ENCODE measurements at regions not wholly inside any gene's neighbourhood (a gene's known extent, or its start where the extent isn't known, plus 50 kb on each side); places are given as distances from the start of the nearest gene placed in this dataset.

DNA sequence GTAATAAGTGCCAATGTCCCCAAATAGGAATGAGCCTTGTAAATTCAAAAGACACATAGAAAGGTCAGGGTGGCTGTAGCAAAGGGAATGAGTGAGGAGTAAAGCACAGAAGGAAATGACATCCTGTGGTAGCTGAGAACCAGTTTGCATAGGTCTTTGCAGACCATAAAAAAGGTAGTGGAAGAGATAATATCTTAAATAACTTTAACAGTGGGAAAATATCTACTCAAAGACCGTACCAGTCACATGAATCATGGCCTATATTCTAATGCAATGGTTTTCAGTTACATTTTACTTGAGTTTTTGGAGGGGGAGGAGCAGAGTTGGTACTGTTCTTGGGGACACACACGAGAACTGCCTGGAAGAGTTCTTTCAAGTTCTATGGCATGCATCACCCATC, 297.3 kb upstream of the ADAMTS9 start:
- no peak overlapping the region for H3K4me3 ChIP-seq (replicated peaks in 1 of 2; ENCODE audit: low read depth in 2 of 2, low read length in 2 of 2)
- TF ChIP-seq, protein P1, sequence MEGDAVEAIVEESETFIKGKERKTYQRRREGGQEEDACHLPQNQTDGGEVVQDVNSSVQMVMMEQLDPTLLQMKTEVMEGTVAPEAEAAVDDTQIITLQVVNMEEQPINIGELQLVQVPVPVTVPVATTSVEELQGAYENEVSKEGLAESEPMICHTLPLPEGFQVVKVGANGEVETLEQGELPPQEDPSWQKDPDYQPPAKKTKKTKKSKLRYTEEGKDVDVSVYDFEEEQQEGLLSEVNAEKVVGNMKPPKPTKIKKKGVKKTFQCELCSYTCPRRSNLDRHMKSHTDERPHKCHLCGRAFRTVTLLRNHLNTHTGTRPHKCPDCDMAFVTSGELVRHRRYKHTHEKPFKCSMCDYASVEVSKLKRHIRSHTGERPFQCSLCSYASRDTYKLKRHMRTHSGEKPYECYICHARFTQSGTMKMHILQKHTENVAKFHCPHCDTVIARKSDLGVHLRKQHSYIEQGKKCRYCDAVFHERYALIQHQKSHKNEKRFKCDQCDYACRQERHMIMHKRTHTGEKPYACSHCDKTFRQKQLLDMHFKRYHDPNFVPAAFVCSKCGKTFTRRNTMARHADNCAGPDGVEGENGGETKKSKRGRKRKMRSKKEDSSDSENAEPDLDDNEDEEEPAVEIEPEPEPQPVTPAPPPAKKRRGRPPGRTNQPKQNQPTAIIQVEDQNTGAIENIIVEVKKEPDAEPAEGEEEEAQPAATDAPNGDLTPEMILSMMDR (IDR thresholded peaks at IDR 0.05; ENCODE audit: low read depth, low read length): no peak
- no peak for DNase-seq (ENCODE audit: low read depth in 2 of 2)

DNA sequence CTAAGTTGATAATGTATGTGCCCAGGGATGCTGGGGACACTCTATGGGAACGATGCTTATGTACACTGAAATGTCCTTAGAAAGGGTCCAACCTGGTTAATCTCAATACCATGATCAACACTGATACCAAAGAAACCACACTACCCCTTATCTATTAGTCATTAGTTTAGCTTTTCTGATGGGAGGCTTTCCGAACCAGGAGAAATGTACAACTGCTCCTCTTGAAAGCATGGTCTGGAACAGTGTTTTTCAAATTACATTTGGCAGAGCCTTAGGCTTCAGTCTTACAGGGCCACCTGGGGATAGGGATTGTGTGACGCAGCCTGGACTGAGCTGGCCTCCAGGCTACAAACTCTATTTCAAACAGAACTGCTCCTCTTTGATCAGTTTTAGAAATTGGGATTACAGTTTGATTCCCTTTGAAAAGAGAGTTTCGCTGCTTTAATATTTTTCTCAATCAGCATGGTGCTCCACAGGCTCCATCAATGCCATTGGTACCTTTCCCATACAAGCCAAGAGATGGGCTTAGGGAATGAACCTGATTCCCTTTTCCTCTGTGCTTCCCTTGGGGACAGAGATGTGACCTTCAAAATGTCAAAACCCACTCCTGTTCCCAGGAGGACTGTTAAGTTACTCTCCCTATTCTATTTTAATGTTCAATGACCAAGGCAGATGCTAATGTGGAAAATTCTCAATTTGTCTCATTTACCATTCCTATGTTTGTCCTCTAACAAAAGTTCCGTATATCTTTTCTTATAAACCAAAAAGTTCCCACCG, 296.0 kb upstream of the ADAMTS9 start:
- TF ChIP-seq, protein P1 (IDR thresholded peaks at IDR 0.05; ENCODE audit: low read depth, low read length): no peak
- no peak overlapping the region for H3K4me3 ChIP-seq (replicated peaks in 1 of 2; ENCODE audit: low read depth in 2 of 2, low read length in 2 of 2)
- DNase-seq (ENCODE audit: low read depth in 2 of 2): no peak

DNA sequence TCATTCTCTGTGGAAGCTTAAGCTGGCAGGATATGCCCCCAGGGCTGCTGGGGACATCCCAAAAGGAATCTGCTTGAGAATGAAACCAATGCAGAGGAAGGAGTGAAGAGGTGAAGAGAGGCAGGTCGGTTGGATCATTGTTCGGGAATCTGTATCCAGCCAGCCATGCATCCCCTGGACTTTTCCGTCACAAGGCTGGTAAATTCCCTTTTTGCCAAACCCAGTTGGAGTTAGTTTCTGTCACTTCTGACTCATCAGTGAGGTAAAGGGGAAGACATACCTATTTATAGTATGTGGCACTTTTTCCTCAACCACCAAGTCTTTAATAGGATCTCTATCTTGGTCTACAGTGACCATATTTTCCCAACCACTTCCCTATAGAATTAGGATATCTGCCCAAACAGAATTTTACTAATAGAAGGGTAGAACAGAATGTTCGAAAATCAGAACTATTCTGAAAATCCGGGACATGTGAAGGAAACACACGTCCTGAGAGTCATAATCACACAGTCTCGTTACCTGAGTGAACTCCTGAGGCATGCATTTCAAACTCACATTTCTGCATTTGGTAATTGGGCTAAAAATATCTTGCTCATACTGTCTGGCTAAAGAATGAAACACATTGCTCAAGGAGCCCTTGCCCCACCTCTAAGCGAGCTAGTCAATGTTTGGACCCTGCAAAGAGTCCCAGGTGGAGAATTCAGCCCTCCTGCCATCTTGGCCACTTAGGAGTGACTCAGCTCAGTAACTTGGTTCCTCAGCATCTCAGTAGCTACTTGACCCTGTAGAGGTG, 289.7 kb upstream of the ADAMTS9 start:
- TF ChIP-seq, protein P1 (IDR thresholded peaks at IDR 0.05; ENCODE audit: low read depth, low read length): no peak
- H3K4me3 ChIP-seq (replicated peaks in 1 of 2; ENCODE audit: low read depth in 2 of 2, low read length in 2 of 2): no peak overlapping the region
- DNase-seq (ENCODE audit: low read depth in 2 of 2): peak; percentile 28 to 75

DNA sequence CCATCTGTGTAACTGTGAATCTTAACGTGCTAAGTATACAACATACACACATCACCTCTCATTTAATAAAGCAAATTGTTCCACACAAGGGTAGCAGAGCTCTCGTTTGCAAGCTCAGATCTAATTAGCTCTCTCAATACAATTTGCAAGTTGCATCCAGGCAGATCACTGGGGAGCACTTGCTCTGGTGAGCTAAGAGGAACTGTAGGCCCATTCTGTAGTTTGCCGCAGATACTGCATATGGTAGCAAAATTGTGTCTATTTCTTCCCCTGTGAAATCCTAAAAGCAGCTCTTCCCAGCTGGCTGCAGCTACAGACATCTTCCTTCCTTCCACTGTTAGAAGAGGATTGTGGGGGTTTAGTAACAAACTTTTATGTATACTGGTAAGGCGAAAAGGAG, 288.7 kb upstream of the ADAMTS9 start:
- no peak overlapping the region for H3K4me3 ChIP-seq (replicated peaks in 1 of 2; ENCODE audit: low read depth in 2 of 2, low read length in 2 of 2)
- DNase-seq (ENCODE audit: low read depth in 2 of 2): no peak
- TF ChIP-seq, protein P1 (IDR thresholded peaks at IDR 0.05; ENCODE audit: low read depth, low read length): no peak

- TF ChIP-seq, protein P1 (IDR thresholded peaks at IDR 0.05; ENCODE audit: low read depth, low read length): no peak
- H3K4me3 ChIP-seq (replicated peaks in 1 of 2; ENCODE audit: low read depth in 2 of 2, low read length in 2 of 2): no peak overlapping the region
- DNase-seq (ENCODE audit: low read depth in 2 of 2): peak in 1 of 2 donors; percentile 61
These were observed 287.3 kb upstream of the ADAMTS9 start for GRCh38 chr3:64975147-64975546.

GRCh38 chr3:64974401-64974800, 286.6 kb upstream of the ADAMTS9 start:
- TF ChIP-seq, protein P1 (IDR thresholded peaks at IDR 0.05; ENCODE audit: low read depth, low read length): no peak

More at GRCh38 chr3:64974401-64974800, 286.6 kb upstream of the ADAMTS9 start:
- H3K4me3 ChIP-seq (replicated peaks in 1 of 2; ENCODE audit: low read depth in 2 of 2, low read length in 2 of 2): no peak overlapping the region
- no peak for DNase-seq (ENCODE audit: low read depth in 2 of 2)
